GM18520 (cell line): ENCODE measurements at regions not wholly inside any gene's neighbourhood (a gene's known extent, or its start where the extent isn't known, plus 50 kb on each side); places are given as distances from the start of the nearest gene placed in this dataset.

Experiments used
- ATAC-seq: cut with Tn5 transposase; IDR thresholded peaks from one replicate; pipeline ENCODE4 v1.9.1; 2021; ENCODE audit not compliant: unreplicated experiment

DNA sequence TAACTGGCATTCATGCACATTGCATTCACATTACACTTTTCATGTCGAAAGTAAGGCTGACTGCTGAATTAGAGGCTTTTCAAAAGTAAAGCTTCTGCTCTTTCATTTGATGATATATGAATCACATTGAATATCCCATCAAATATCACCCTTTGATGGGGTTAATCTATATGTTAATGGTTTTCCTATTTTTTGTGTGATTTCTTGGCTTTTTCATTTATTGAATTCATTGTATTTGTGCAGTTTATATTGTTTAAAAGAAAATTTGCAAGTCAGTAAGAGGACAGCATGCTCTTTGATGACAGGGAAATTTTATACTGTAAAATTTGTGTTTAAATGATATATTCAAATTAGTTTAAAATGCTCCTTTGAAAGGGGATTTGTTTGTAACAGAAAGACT, 344.1 kb downstream of the PCDH10 start:
- ATAC-seq = no peak

DNA sequence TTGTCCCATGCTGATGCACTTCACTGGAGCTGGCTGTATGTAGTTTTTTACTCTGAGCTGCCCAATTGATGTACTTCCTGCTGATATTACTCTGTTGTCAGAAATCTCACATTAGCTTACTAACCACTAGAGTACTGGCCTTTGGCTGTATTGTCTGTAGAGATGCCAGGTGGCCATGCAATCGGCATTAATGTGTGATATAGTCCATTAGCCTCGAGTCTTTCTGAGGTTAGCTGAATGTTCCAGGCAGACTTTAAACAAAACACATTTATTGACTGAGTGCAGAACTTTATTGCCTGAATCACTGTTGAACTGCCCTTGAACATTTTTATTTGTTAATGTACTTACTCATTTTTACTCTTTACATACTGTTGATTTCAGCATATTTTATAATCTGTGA, 335.2 kb downstream of the PCDH10 start:
- no peak for ATAC-seq

DNA sequence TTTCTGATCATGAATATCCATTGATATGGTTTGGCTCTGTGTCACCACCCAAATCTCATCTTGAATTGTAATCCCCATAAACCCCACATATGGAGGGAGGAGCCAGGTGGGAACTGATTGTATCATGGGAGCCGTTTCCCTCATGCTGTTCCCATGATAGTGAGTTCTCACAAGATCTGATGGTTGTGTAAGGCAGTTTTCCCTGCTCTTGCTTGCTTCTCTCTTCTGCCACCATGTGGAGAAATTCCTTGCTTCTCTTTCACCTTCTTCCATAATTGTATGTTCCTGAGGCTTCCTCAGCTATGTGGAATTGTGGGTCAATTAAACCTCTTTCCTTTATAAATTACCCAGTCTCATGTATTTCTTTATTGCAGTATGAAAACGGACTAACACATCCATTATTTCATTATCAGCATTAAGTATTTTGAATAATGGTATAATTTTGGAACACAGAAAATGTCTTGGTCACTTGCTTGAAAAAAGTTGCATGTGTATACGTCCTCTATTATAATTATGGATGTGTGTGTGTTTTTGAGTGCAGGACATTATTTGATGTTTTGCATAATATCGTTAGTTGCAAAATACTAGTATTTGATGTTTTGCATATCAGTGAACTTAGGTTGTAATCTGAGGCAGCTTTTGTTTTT, 334.6 kb downstream of the PCDH10 start:
- ATAC-seq = no peak

DNA sequence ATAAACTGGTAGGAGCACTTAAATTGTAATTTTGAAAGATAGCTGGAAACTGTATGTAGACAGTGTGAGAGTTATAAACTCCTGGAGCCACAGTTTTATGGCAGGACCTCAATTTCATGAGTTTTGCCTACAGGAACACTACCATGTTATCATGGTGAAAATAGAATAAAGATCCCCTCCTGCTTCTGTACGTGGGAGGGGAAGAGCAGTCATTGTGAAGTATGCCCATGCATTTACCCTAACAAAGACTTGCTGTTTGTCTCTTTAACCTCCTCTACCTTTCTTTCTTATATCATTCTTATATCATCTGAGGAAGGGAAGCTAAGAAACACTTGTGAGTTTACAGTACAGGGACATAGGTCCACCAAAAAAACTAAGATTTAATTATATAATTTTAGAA, 327.0 kb downstream of the PCDH10 start:
- ATAC-seq = no peak

DNA sequence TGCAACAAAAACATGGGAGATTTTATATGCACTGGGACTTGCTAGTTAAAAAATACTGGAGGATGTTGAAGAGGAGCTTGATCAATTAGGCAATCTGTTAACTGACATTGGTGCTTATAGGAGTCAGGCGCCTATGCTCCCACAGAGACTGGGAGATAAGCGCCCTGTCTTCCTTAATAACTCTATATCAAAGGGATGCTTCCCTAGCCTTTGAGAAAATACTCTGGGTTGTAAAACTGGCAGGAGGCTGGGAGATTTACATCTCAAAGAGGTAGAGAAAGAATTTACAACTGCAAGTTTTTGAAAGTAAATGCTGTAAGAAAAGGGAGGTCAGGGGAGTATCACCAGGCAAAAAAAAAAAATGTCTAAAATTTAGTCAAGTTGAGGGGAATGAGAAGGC, 325.4 kb downstream of the PCDH10 start:
- no peak for ATAC-seq

DNA sequence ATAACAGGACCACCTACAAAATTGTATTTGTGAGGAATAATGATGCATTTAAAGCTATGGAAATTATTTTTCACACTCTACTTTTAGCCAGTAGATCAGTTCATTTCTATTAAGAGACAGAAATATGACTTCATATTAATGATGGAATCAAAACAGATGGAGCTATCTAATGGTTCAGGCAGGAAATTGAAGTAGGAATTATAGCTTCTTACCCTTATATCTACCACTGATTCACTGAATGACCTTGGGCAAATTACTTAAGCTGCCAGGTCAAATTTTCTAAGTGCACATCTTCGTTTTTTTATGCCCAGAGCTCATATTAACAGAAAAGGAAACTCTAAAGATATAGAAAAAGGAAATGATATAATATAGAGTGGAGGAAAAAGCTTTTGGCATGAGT, 323.1 kb downstream of the PCDH10 start:
- ATAC-seq = no peak

DNA sequence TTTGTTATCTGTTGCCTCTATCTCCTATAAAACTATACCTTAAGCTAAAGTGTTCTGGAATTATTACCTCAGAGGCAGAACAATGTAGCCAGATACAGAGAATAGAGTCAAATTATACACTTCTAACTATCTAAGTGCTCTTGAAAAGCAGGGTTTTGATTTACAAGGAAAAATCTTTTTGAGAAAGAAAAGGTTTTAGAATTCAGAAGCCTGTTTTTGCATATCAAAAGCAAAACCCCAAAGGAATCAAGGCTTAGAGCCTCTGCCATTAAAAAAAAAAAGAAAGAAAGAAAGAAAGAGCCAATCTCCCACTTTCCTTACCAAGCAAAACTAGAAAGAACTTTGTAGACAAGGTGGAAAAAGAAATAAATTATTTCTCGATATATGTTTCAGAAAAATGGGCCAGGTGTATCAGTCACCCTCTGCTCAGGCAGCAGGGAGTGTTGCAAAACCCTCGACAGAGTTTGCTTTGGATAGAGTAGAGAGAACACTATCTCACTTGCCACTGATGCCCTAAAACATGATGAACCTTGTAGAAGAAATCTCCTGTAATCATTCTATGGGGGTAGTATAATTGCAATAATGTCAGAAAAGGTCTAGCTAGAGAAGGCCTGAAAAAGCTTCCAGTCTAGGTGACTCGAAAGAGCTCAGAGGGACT, 318.3 kb downstream of the PCDH10 start:
- ATAC-seq = no peak

DNA sequence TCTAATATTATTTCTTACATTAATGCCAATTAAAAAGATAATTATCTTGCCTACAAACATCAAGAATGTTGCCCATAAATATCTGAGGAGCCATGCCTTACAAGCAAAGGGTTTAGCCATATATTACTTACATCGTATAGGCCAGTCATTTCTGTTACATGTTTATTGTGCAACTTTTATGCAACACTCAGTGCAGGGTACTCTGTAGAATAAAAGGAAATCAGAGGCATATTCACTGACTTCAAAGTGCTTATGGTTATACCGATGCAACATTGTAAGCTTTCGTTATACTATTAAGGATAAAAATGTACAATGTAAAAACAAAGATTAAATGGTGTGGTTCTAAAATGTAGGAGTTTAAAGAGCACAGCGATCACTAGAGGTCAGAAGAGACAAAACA, 315.9 kb downstream of the PCDH10 start:
- ATAC-seq = no peak

DNA sequence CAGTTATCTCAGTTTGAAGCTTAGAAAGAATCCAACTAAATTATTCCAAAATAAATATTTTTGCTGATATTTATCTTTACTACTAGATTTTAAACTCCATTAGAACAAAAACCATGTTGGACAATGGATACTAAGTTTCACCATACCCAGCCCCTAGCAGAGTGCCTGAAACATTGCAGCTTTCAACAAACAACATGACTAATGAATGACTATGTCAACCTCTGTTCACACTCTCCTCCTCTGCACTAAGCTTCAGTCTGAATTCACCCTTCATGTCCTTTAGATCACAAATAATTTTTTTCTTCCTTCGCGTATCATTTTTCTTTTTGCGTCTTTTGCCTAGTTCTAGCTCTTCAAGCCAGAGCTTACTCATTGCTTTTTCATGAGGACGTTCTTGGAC, 315.2 kb downstream of the PCDH10 start:
- ATAC-seq = no peak

DNA sequence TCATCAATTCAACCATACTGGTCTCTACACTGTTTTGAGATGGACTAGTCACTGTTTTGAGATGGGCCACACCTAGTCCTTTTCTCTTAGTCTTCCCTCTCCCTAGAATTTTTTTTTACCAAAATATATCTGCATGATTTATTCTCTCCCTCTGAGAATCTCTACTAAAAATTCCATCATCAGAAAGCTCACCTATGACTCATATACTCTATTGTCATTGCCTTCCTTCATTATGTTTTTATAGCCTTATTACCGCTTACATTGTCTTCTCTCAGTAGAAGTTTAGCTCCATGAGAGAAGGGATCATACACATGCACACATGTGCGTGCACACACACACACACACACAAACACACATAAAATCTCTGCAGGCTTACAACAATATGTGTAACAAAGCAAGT, 303.6 kb downstream of the PCDH10 start:
- no peak for ATAC-seq

DNA sequence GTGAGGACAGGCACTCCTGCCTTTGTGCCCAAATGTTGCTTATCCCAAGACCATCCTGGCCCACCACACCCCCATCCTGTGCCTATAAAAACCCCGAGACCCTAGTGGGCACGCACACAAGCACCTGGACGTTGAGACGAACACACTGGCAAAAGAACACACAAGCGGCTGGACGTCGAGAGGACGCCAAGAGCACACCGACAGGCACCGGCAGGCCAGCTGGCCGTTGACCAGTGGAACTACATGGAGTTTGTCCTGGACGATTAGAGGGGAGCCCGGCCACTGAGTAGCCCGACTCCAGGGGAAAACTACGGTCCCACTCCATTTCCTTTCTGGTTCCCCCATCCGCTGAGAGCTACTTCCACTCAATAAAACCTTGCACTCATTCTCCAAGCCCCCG, 301.7 kb downstream of the PCDH10 start:
- no peak for ATAC-seq

DNA sequence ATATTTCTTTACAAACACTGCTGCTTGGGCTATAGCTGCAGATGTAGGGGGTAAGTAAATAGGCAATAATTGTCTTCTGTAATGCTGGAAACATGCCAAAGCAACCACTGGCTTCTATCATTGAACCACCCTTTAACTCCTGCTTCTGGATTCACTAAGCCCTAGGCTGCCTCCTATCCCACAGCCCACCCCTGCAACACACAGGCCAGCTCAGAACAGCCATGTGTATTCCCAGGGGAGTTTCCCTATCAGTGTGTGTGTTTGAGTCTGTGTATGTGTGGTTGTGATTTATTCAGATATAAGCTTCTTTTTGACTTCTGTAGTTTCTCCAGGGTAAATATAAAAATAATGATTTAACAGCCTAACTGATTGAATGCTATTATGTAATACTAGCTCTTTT, 291.3 kb downstream of the PCDH10 start:
- no peak for ATAC-seq

DNA sequence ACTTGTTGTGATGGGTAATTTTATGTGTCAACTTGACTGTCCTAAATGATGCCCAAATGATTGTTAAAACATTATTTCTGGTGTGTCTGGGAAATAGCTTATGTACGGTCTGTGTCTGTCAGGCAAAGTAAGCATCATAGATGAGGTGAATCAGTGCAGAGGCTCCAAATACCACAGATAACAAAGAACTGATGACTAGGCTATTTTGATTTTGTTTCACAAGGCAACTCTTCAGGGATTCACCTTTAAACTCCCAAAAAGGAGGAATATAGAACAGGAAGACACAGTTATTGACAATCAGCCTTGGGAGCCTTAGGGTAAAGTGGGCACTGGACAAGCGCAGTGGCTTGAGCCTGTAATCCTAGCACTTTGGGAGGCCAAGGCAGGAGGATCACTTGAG, 290.7 kb downstream of the PCDH10 start:
- no peak for ATAC-seq

DNA sequence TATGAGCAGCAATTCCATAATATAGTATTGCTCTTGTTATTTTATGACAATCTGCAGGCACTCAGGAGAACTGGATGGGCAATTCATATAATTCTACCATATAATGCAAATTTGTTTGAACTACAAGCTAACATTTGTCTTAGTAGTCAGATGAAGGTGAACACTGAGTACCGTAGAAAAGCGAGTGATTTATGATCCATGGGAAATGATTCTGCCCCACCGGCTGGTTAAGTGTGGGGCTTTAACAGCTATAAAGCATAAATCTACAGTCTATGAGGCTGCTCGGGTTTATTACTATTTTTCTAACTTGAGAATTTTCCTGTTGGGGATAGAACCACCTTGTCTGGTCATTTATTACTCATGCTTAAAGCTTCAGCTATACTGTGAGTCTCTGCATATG, 275.5 kb downstream of the PCDH10 start:
- no peak for ATAC-seq

DNA sequence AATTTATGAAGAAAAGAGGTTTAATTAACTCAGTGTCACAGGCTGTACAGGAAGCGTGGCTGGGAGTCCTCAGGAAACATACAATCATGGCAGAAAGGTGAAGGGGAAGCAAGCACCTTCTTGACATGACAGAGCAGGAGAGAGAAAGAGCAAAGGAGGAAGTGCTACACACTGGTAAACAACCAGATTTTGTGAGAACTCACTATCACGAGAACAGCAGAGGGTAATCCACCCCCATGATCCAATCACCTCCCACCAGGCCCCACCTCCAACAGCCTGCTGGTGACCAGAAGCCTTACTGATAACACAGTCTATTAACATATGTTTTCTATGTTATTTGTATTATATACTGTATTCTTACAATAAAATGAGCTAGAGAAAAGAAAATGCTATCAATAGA, 254.8 kb downstream of the PCDH10 start:
- no peak for ATAC-seq

DNA sequence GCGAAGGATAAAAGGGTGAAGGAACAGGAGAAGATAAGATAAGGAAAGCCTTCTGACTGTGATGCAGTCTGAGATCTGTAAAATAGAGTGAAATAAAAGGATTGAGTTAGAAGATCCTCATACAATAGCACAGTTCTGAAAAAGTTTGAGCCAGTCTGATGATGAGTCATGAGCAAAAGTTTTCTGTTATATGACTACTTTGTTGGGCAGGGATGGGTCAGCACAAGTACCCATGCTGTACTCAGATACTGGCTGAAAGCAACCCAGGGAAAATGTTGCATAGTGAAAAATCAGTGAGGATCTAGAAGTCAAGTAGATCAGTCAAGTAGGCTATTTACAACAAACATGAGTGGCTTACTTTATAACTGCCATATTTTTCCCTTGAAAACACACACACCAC, 253.5 kb downstream of the PCDH10 start:
- ATAC-seq = no peak

DNA sequence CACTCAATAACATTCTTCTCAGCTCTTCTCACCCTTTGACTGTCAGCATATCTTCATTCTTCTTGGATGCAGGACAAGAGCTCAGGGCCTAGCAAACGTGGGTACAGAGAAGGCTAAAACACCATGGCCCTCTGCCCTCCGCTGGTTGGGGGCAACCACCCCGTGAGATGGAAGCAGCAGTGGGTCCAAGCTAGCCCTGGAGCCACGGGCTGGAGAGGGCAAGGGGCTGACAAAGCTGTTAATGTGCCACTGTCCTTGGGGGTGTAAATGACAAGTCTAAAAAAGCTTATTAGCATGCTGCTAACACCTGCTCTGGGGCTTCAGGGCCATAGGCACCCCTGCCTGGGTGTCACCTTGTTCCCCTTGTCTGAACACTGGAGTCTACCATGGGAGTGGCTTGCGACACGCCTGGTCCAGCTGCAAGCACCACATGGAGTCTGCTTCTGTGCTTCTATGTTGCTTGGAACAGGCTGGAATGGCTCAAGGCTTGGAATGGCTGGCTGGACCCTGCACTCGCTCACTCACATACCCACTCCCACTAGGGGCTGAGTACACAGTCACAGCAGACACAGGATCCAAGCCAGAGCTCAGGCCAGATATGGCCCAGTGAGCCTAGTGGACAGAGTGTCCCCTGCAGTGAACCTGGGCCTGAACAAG, 246.0 kb downstream of the PCDH10 start:
- ATAC-seq = no peak

DNA sequence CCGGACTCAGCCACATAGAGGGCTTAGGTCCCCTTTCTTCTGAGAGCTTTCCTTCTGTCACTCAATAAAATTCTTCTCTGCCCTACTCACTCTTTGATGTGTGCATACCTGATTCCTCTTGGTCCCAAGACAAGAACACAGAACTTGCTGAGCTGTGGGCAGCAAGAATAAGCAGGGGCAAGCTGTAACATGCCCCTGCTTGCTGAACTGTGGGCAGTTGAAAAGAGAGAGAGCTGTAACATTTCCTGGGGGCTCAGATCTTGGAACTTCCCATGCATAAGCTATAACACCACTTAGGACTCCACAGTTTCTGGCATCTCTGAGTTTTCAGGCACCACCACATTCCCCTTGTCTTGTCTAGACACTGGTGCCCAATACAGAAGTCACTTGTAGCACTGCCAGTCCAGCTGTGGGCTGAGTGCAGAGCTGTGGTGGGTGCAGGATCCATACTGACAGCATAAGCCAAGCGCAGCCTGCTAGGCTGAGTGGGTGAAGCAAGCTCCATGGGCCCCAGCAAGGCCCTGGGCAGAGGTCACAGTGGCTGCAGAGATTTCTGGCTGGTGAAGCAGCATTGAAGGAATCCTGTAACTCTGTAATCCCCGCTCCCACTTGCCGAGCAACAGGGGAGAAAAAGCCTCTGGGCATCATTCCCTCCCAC, 241.2 kb downstream of the PCDH10 start:
- ATAC-seq = no peak

DNA sequence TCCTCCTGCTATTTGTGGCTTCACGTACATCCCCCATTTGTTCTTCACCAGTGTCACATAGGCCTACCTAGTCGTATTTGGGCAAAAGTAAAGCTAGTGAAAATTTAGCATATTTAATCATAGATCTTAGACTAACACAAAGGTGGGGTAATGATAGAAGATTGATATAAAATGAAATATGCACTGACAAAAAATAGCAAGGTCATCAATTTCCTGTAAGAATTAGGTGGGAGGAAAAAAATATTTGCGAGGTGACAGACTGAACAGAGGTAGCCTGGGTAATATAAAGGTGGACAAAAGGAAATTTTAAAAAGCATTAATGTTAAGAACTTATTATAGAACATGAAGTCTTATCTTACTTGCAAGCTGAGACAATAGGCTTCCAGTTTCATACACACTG, 239.9 kb downstream of the PCDH10 start:
- ATAC-seq = no peak

DNA sequence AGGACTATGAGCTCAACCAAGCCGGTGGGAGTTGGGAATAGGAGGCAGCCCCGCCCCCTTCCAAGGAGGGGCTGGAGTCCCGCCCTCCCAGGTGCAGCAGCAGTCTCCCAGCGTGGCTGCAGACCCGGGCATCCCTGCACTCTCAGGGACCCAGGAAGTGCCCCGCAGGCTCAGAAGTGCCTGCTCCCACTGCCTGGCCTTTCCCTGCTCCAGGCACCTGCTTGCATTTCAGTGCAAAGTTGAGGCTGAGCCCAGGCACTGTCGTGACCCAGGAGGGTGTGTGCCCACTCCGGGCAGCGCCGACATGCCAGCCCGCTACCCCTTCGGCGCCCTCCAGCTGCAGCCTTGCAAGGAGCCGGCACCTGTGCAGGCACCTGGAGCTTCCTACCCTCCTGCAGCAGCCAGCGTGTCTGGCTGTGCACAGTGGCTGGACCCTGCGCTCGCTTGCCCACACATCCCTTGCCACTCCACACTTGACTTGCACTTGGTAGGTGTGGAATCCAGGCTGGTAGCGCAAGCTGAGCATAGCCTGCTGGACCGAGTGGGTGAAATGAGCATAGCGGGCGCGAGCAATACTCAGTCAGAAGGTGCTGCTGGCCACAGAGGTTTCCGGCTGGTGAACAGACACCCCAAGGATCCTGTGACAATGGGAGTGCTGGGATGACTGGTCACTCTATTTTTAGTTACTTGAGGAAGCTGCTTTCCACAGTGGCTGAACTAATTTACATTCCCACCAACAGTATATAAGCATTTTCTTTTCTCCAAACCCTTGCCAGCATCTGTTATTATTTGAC, 236.3 kb downstream of the PCDH10 start:
- no peak for ATAC-seq

DNA sequence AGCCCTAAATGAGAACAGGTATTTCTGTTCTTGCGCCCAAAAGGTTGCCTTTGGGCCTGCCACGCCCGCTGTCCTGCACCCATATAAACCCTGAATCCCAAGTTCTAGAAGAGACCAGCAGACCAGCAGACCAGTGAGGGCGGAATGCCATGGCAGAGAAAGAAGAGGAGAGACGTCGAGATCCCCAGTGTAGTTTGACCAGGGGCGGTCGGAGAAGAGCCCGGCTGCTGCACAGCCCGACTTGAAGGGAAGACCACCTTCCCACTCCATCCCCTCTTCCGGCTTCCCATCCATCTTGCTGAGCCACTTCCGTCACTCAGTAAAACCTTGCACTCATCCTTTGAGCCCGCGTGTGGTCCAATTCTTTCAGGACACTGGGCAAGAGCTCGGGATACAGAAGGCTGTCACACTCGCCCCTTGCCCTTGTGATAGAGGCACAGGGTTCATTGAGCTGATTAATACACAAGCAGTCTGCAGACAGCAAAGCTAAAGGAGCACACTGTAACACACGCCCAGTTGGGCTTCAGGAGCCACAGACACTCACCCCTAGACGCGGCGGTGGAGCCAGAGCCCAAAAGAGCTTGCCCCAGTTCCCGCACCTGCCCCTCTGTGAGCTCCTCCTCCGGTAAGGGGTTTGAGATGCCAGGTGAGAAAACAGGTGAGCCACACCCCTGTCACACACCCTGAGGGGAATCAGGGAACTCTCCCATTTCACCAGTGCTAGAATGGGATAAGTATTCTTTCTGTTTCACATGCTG, 230.8 kb downstream of the PCDH10 start:
- no peak for ATAC-seq
